Skeletal muscle cell (primary cell): ENCODE measurements at regions not wholly inside any gene's neighbourhood (a gene's known extent, or its start where the extent isn't known, plus 50 kb on each side); places are given as distances from the start of the nearest gene placed in this dataset.
"Not testable (repeated sequence)": the region's sequence is repeated elsewhere in the genome, so short reads cannot be mapped to it uniquely, and the experiment has no call there.

ENCODE experiments used
- DNase-seq: peaks from one replicate; pipeline ENCODE4 v3.0.0-alpha.2; 2010; ENCODE audit warnings: low read depth
- H3K4me3 ChIP-seq: 2 replicates; pipeline ENCODE4 v1.5.1; 2011; ENCODE audit warnings: low read depth, mild to moderate bottlenecking, control low read depth, low read length, moderate library complexity

DNA sequence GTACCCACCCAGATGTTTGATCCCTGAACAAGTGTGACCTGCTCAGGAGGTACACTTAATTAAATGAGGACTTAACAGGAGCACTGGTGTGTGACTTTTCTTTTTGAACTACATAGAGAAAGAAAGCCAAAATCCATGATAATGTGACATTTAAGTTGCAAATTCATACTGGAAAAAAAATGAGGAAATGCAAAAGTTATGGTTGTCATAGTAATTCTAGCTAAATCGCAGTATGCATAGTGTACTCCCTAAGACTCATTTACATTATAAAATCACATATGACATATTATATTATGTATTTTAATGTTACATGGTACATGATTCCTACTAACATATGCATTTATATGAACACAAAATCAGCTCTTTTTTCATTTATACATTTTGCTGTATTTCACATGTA is 92.0 kb upstream of the PCSK5 start:
- no peak overlapping the region for H3K4me3 ChIP-seq
- DNase-seq, result no peak

DNA sequence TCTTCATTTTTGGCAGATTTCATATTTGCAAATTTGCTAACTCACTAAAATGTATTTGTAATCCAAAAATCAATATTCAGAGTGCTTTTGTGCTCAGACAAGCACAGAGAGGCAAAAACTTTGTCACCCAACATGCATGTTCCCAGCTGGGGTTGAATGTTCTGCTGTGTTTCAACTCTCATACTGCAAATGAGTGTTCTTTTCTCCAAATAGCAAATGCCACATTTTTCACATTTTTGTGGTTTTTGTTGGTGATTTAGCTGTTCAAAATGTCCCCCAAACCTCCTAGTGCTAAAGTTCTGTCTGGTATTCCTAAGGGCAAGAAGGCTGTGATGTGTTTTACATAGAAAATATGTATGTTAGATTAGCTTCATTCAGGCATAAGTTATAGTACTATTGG is 87.3 kb upstream of the PCSK5 start:
- DNase-seq, result peak; percentile 73
- no peak overlapping the region for H3K4me3 ChIP-seq

DNA sequence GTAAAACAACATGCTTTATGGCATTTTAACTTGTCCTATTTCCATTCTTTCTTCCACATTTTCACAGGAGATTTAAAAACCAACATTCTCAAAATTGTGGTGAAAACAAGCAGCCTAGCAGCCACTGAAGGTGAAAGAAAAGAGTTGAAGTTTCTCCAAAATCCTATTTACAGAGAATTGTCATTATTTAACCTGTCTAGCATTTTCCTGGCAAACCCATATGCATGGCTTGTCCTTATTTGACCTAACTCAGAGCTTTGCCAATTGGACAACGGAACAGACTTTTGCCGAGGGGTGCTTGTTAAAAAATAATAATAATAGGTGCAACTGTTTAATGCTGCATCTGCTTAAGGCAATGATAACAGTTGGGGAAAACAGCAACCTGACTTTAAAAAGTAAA is 80.4 kb upstream of the PCSK5 start:
- DNase-seq, result no peak
- no peak overlapping the region for H3K4me3 ChIP-seq

DNA sequence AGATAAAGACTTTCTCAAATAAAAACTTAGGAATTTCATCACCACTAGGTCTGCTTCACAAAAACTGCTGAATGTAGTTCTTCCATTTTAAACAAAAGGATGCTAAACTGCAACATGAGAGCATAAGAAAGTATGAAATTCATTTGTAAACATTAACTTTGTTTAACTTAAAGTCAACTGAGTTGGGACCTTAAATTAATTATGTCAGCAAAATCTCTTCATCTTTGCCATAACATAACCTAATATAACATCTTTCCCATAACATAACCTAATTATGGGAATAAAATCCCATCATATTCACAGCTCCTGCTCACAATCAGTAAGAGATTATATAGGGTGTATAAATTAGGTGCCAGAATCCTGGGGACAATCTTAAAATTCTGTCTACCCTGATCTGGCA is 78.8 kb upstream of the PCSK5 start:
- DNase-seq, result no peak

DNA sequence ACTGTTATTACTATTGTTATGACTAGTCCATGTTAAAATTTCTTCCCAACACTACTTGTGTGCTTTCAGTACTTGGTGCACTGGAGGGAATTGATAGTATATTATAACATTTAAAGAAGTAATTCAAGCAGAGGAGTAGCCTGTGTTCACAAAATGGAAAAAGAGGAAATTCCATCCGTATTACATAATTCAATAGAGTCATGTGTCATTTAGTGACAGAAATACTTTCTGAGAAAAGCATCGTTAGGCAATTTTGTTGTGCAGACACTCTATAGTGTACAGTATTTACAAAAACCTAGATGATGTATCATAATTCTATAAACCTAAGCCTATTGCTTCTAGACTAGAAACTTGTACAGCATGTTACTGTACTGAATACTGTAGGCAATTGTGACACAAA is 78.3 kb upstream of the PCSK5 start:
- H3K4me3 ChIP-seq, result no peak overlapping the region
- no peak for DNase-seq

More for the DNA sequence above, 78.8 kb upstream of the PCSK5 start:
- no peak overlapping the region for H3K4me3 ChIP-seq

DNA sequence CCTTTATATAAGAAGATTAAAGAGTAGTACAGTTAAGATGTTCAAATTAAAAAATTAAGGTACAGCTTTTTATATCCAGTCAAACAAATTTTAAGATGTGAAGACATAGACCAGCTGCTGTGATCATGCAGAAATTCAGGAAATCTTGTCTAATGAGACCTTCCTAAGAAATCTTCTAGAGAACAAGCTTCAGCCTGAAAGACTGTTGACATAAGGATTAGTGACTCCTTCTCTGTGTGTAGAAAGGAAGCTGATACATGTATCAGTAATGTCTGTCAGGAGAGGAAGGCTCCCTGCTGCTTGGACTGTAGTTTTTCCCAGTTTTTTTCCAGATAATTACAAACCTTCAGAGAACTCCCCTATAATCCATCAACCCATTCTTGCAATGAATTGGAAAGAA is 75.8 kb upstream of the PCSK5 start:
- peak; percentile 37 for DNase-seq

DNA sequence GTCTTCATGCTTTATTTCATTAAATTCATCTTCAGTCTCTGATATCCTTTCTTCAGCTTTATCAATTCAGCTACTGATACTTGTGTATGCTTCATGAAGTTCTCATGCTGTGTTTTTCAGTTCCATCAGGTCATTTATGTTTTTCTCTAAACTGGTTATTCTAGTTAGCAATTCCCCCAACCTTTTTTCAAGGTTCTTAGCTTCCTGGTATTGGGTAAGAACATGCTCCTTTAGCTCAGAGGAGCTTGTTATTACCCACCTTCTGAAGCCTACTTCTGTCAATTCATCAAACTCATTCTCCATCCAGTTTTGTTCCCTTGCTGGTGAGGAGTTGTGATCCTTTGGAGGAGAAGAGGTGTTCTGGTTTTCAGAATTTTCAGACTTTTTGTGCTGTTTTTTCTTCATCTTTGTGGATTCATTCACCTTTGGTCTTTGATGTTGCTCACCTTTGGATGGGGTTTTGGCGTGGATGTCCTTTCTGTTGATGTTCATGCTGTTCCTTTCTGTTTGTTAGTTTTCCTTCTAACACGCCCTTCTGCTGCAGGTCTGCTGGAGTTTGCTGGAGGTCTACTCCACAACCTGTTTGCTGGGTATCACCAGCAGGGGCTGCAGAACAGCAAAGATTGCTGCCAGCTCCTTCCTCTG is 69.9 kb upstream of the PCSK5 start:
- H3K4me3 ChIP-seq, DNase-seq: not testable (repeated sequence)

More for the DNA sequence above, 75.8 kb upstream of the PCSK5 start:
- no peak overlapping the region for H3K4me3 ChIP-seq

DNA sequence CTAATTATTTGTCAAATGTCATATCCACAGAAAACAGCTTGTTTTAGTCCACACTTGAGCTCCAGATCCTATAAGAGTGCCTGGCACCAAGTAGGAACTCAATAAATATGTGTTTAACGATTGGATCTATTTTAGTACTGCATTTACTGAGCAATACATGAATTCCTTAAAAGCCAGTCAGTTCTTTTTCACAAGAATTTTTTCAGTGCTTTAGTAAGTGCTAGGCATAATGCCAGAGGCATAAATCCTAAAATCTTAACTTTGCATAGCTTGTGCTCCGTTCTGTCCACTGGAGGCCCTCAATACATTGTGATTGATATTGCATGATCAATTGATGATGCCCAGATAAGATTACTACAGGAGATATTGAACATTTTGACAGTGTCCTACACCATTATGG is 67.3 kb upstream of the PCSK5 start:
- H3K4me3 ChIP-seq, result no peak overlapping the region

DNA sequence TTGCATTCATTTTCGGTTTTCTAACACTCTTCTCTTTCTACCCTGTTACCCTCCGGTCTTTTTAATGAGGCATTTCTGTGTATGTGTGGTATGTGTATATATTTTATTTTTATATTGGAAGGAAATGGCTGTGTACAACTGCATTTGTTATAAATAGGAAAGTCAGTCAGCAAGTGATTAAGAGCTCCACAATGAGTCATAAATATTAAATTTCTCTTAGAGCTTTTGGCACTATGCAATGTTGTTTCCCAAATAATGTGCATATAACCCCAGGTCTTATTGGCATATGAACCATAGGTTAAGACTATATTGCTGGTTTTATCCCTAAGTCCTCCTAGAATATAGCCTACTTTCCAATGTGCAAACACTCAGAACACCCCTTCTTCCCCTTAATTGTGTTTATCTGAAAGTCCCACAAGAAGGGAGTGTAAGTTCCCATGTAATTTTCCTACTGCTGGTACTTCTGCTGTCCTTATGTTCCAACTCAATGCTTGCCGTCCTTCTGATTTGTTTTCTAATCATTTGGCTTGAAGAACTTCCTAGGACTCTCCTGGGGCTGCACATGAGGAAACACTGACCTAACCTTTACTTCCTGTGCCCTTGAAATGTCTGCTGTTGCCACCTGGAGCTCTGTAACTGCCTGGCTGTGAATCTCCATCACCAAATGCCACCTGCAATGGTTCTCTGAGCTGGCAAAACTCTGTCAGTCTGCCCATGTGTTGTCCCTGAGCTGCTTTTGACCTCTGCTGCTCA is 65.5 kb upstream of the PCSK5 start:
- H3K4me3 ChIP-seq, result no peak overlapping the region

More for the DNA sequence above, 67.3 kb upstream of the PCSK5 start:
- DNase-seq, result no peak

DNA sequence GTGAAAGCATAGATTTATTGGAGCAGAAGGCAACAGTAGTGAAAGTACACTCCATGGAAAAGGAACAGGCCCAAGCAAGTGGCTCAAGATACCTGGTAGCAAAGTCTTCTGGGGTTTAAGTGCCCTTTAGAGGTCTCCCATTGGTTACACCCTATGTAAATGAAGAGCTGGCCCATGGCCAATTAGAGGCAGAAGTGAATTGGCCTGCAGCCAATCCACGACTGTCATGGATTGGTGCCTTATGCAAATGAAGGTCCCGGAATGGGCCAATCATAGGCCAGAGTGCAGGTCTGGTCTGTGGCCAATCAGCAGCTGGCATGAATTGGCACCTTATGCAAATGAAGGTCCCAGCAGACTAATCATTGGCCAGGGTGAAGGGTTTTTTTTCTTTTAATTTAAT is 64.2 kb upstream of the PCSK5 start:
- H3K4me3 ChIP-seq, result no peak overlapping the region
- DNase-seq, result no peak

More for the DNA sequence above, 65.5 kb upstream of the PCSK5 start:
- no peak for DNase-seq

DNA sequence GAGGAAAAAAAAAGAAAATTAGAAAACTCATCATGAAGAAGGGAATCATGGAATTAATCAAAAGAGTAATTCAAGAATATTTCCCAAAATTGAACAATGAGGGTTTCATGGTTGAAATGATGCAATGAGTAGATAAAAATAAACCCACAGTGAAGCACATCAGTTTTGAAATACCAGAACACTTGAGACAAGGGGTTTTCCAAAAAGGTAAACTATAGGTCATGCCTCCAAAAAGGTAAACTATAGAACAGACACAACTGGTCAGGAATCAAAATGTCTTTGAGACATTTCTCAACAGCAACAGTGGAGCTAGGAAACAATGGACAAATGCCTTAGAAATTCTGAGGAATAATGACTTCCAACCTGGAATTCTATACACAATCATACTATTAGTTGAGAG is 60.2 kb upstream of the PCSK5 start:
- no peak overlapping the region for H3K4me3 ChIP-seq
- DNase-seq, result no peak

DNA sequence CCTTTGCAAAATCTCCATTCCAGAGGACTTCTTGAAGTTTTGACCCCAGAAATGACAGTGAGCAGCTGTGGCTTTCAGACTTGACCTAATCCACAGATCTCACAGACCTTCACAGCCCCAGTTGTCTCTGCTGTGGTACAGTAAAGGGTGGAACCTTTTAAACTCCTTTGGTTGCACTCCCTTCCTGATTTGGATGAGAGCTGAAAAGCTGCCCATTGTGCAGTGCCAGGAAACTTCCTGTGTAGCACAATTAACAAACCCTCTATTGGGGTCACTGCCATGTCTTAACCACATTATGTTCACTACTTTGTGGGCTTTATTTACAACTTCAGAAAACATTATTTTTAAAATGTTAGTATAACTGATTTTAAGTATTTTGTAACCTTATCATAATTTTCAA is 56.7 kb upstream of the PCSK5 start:
- DNase-seq, result no peak
- H3K4me3 ChIP-seq, result no peak overlapping the region

DNA sequence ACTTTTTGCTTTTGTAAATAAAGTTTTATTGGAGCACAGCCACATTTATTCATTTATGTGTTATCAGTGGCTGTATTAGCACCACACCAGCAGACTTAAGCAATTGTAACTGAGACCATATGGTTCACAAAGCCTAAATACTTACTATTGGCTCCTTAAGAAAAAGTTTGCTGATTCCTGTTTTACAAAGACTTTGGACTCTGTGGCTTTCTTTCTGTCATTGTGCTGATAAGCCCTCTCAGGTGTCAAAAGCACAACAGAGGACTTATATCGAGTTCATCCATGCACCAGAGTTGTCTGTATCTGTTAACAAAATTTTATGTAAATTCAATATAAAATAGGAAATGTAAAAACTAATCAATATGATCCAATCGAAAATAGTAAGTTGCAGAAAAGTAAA is 55.6 kb upstream of the PCSK5 start:
- no peak for DNase-seq
- H3K4me3 ChIP-seq, result no peak overlapping the region
